WTC11 (cell line): ENCODE measurements at regions not wholly inside any gene's neighbourhood (a gene's known extent, or its start where the extent isn't known, plus 50 kb on each side); places are given as distances from the start of the nearest gene placed in this dataset.

ENCODE experiments used
- ATAC-seq: fragments of 200-7000 bp; cut with Tn5 transposase; 2 replicates; pipeline ENCODE4 v1.10.0; 2021; ENCODE audit warnings: mild to moderate bottlenecking, moderate library complexity
- CTCF ChIA-PET: fragments of 300-600 bp; sonication (Branson Sonifier 250); formaldehyde crosslinking; loops from one replicate; lab custom pipeline; 2021; ENCODE audit warnings: antibody characterized with exemption; lab: Charles Lee
- POLR2A ChIA-PET: fragments of 350-600 bp; sonication (Branson Sonifier 250); formaldehyde crosslinking; loops from one replicate; lab custom pipeline; 2021; ENCODE audit warnings: antibody characterized with exemption; lab: Charles Lee
- DNase-seq: peaks from one replicate; pipeline ENCODE4 v3.0.0; 2021; ENCODE audit warnings: low spot score
- H3K27ac Mint-ChIP-seq: 2 replicates; pipeline ENCODE4 v1.8.0; 2021; ENCODE audit warnings: mixed read lengths
- H3K27me3 Mint-ChIP-seq: 2 replicates; pipeline ENCODE4 v1.8.0; 2021; ENCODE audit warnings: low read depth, mild to moderate bottlenecking, moderate library complexity, mixed read lengths
- H3K36me3 Mint-ChIP-seq: 2 replicates; pipeline ENCODE4 v1.8.0; 2021; ENCODE audit warnings: mixed read lengths
- H3K4me1 Mint-ChIP-seq: 2 replicates; pipeline ENCODE4 v1.8.0; 2022; ENCODE audit warnings: mixed read lengths
- H3K4me3 Mint-ChIP-seq: 2 replicates; pipeline ENCODE4 v1.8.0; 2021; ENCODE audit warnings: mild to moderate bottlenecking, moderate library complexity, mixed read lengths
- H3K9me3 Mint-ChIP-seq: 2 replicates; pipeline ENCODE4 v1.8.0; 2021; ENCODE audit warnings: mixed read lengths
- CDX4 ChIP-seq: fragments of 250-450 bp; sonication (Bioruptor Pico); IDR thresholded peaks from 2 replicates; pipeline ENCODE4 v1.9.0; 2021; ENCODE audit warnings: moderate library complexity, mild to moderate bottlenecking, inconsistent platforms, borderline replicate concordance
- ETV6 ChIP-seq: sonication (generic); formaldehyde crosslinking; IDR thresholded peaks from 2 replicates; pipeline ENCODE4 v1.8.1; 2022; ENCODE audit warnings: mild to moderate bottlenecking, missing genetic modification reagents
- FOXP1 ChIP-seq: sonication (generic); formaldehyde crosslinking; IDR thresholded peaks from 2 replicates; pipeline ENCODE4 v1.8.0; 2022; ENCODE audit warnings: missing genetic modification reagents, mild to moderate bottlenecking, moderate library complexity, borderline replicate concordance
- JUN ChIP-seq: sonication (generic); formaldehyde crosslinking; IDR thresholded peaks from 2 replicates; pipeline ENCODE4 v1.8.0; 2023; ENCODE audit warnings: mild to moderate bottlenecking, missing genetic modification reagents
- NR2C2 ChIP-seq: sonication (generic); formaldehyde crosslinking; IDR thresholded peaks from 2 replicates; pipeline ENCODE4 v1.8.0; 2022; ENCODE audit warnings: mild to moderate bottlenecking, missing genetic modification reagents
- PRDM15 ChIP-seq: sonication (generic); formaldehyde crosslinking; IDR thresholded peaks from 2 replicates; pipeline ENCODE4 v1.8.0; 2022; ENCODE audit warnings: missing genetic modification reagents
- TP53 ChIP-seq: sonication (generic); formaldehyde crosslinking; IDR thresholded peaks from 2 replicates; pipeline ENCODE4 v1.8.1; 2023; ENCODE audit warnings: mild to moderate bottlenecking, missing genetic modification reagents
- ZNF263 ChIP-seq: sonication (generic); formaldehyde crosslinking; IDR thresholded peaks from 2 replicates; pipeline ENCODE4 v1.8.1; 2022; ENCODE audit warnings: low read depth, mild to moderate bottlenecking, moderate library complexity, missing genetic modification reagents
- ZNF396 ChIP-seq: fragments of 250-450 bp; sonication (Bioruptor Pico); IDR thresholded peaks from 2 replicates; pipeline ENCODE4 v1.8.0; 2021; ENCODE audit warnings: mild to moderate bottlenecking, moderate library complexity, borderline replicate concordance
- ZNF671 ChIP-seq: fragments of 250-450 bp; sonication (Bioruptor Pico); IDR thresholded peaks from 2 replicates; pipeline ENCODE4 v1.8.0; 2021; ENCODE audit warnings: mild to moderate bottlenecking
- TF ChIP-seq, protein P1 (sequence below): fragments of 250-450 bp; sonication (Bioruptor Pico); IDR thresholded peaks from 2 replicates; pipeline ENCODE4 v1.9.0; 2021; ENCODE audit warnings: mild to moderate bottlenecking
- TF ChIP-seq, protein P2 (sequence below): fragments of 250-450 bp; sonication (Bioruptor Pico); IDR thresholded peaks from 2 replicates; pipeline ENCODE4 v2.1.2; 2022; ENCODE audit warnings: mild to moderate bottlenecking, moderate library complexity
- TF ChIP-seq, protein P3 (sequence below): fragments of 250-450 bp; sonication (Bioruptor Pico); IDR thresholded peaks from 2 replicates; pipeline ENCODE4 v1.9.0; 2021; ENCODE audit warnings: mild to moderate bottlenecking, borderline replicate concordance

GRCh38 chr20:19924255-19924654 lies 92.9 kb upstream of the NAA20 start:
- ChIA-PET CTCF (no interaction called here), POLR2A (no interaction called here)
- Mint-ChIP-seq H3K27ac (no peak overlapping the region), H3K4me3 (no peak overlapping the region), H3K27me3 (no peaks in the 10 kb centered on the region; the same call in 1 of the 2 replicates), H3K36me3 (no peaks in the 10 kb centered on the region), H3K9me3 (no peaks in the 10 kb centered on the region), H3K4me1 (peaks cover 16% of the 10 kb centered on the region)
- TF ChIP-seq CDX4 (no peak), FOXP1 (no peak), JUN (CRISPR knock-in tag) (no peak)
- TF ChIP-seq, protein P1, sequence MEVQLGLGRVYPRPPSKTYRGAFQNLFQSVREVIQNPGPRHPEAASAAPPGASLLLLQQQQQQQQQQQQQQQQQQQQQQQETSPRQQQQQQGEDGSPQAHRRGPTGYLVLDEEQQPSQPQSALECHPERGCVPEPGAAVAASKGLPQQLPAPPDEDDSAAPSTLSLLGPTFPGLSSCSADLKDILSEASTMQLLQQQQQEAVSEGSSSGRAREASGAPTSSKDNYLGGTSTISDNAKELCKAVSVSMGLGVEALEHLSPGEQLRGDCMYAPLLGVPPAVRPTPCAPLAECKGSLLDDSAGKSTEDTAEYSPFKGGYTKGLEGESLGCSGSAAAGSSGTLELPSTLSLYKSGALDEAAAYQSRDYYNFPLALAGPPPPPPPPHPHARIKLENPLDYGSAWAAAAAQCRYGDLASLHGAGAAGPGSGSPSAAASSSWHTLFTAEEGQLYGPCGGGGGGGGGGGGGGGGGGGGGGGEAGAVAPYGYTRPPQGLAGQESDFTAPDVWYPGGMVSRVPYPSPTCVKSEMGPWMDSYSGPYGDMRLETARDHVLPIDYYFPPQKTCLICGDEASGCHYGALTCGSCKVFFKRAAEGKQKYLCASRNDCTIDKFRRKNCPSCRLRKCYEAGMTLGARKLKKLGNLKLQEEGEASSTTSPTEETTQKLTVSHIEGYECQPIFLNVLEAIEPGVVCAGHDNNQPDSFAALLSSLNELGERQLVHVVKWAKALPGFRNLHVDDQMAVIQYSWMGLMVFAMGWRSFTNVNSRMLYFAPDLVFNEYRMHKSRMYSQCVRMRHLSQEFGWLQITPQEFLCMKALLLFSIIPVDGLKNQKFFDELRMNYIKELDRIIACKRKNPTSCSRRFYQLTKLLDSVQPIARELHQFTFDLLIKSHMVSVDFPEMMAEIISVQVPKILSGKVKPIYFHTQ: no peak
- no peak for ATAC-seq
- DNase-seq: no peak

DNA sequence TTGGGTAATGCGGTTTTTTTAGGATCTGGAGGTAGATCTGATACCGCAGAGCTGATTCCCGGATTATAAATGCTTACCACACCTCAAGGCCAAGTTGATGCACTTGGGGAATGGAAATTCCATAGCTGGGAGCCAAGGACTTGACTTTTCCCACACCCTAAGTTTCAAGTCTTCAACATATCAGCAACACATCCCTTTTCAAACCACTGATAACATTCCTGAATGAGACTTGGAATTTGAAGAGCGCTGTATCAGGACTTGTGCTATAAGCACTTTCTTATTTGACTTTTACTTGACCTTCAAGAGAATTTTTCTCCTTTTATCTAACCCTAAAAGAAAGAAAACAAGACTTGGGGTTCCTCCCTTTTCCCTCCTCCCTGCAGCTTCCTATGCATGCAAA lies 90.6 kb upstream of the NAA20 start:
- no peaks in the 10 kb centered on the region; the same call in 1 of the 2 replicates for H3K27me3 Mint-ChIP-seq
- ATAC-seq (no peak), DNase-seq (no peak)
- H3K9me3 Mint-ChIP-seq: no peaks in the 10 kb centered on the region
- H3K27ac Mint-ChIP-seq: no peak overlapping the region
- peaks cover 18% of the 10 kb centered on the region for H3K4me1 Mint-ChIP-seq
- ChIA-PET CTCF (no interaction called here), POLR2A (no interaction called here)
- TF ChIP-seq PRDM15: no peak
- TF ChIP-seq, protein P1: no peak
- TF ChIP-seq, protein P2, sequence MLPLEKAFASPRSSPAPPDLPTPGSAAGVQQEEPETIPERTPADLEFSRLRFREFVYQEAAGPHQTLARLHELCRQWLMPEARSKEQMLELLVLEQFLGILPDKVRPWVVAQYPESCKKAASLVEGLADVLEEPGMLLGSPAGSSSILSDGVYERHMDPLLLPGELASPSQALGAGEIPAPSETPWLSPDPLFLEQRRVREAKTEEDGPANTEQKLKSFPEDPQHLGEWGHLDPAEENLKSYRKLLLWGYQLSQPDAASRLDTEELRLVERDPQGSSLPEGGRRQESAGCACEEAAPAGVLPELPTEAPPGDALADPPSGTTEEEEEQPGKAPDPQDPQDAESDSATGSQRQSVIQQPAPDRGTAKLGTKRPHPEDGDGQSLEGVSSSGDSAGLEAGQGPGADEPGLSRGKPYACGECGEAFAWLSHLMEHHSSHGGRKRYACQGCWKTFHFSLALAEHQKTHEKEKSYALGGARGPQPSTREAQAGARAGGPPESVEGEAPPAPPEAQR (CRISPR knock-in tag): no peak
- TF ChIP-seq ETV6 (CRISPR knock-in tag): no peak
- TF ChIP-seq, protein P3, sequence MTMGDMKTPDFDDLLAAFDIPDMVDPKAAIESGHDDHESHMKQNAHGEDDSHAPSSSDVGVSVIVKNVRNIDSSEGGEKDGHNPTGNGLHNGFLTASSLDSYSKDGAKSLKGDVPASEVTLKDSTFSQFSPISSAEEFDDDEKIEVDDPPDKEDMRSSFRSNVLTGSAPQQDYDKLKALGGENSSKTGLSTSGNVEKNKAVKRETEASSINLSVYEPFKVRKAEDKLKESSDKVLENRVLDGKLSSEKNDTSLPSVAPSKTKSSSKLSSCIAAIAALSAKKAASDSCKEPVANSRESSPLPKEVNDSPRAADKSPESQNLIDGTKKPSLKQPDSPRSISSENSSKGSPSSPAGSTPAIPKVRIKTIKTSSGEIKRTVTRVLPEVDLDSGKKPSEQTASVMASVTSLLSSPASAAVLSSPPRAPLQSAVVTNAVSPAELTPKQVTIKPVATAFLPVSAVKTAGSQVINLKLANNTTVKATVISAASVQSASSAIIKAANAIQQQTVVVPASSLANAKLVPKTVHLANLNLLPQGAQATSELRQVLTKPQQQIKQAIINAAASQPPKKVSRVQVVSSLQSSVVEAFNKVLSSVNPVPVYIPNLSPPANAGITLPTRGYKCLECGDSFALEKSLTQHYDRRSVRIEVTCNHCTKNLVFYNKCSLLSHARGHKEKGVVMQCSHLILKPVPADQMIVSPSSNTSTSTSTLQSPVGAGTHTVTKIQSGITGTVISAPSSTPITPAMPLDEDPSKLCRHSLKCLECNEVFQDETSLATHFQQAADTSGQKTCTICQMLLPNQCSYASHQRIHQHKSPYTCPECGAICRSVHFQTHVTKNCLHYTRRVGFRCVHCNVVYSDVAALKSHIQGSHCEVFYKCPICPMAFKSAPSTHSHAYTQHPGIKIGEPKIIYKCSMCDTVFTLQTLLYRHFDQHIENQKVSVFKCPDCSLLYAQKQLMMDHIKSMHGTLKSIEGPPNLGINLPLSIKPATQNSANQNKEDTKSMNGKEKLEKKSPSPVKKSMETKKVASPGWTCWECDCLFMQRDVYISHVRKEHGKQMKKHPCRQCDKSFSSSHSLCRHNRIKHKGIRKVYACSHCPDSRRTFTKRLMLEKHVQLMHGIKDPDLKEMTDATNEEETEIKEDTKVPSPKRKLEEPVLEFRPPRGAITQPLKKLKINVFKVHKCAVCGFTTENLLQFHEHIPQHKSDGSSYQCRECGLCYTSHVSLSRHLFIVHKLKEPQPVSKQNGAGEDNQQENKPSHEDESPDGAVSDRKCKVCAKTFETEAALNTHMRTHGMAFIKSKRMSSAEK (CRISPR knock-in tag): no peak
- TF ChIP-seq ZNF396: no peak
- no peak for TF ChIP-seq ZNF263
- TF ChIP-seq NR2C2 (CRISPR knock-in tag): no peak
- no peak for TF ChIP-seq TP53 (CRISPR knock-in tag)
- no peak for TF ChIP-seq ZNF671 (CRISPR knock-in tag)
- TF ChIP-seq FOXP1: no peak
- no peak overlapping the region for H3K4me3 Mint-ChIP-seq
- H3K36me3 Mint-ChIP-seq: no peaks in the 10 kb centered on the region
